IPS DF 6.9 (cell line): ENCODE measurements at regions not wholly inside any gene's neighbourhood (a gene's known extent, or its start where the extent isn't known, plus 50 kb on each side); places are given as distances from the start of the nearest gene placed in this dataset.

ENCODE experiments used
- DNase-seq: peaks from one replicate; pipeline ENCODE4 v3.0.0-alpha.2; 2013; ENCODE audit warnings: low read depth, low spot score
- H3K27ac ChIP-seq: one replicate; pipeline ENCODE4 v1.5.1; 2013; ENCODE audit warnings: low read length, control low read depth
- H3K27me3 ChIP-seq: 2 replicates; pipeline ENCODE4 v1.6.1; 2013; ENCODE audit warnings: mild to moderate bottlenecking, low read length; ENCODE audit not compliant: control insufficient read depth, insufficient read depth
- H3K36me3 ChIP-seq: 2 replicates; pipeline ENCODE4 v1.6.1; 2013; ENCODE audit warnings: low read length; ENCODE audit not compliant: control insufficient read depth, insufficient read depth
- H3K4me1 ChIP-seq: 2 replicates; pipeline ENCODE4 v1.6.1; 2013; ENCODE audit warnings: low read length; ENCODE audit not compliant: control insufficient read depth, insufficient read depth
- H3K4me3 ChIP-seq: 2 replicates; pipeline ENCODE4 v1.5.1; 2013; ENCODE audit warnings: mild to moderate bottlenecking, low read length
- H3K9me3 ChIP-seq: 2 replicates; pipeline ENCODE4 v1.6.1; 2013; ENCODE audit warnings: low read length, inconsistent platforms; ENCODE audit not compliant: control insufficient read depth, insufficient read depth
- WGBS: extraction: QIAGEN DNeasy Blood & Tissue Kit; methylation state at CpG from one replicate; pipeline ENCODE4 v1.1.7; 2013; ENCODE audit warnings: mixed read lengths, missing lambda C conversion rate; ENCODE audit not compliant: insufficient read length, insufficient coverage; 5-methylcytosine and 5-hydroxymethylcytosine counted together

- Histone ChIP-seq H3K36me3 (no peaks in the 10 kb centered on the region), H3K4me1 (no peaks in the 10 kb centered on the region; the same call in 1 of the 2 replicates), H3K9me3 (no peaks in the 10 kb centered on the region), H3K27ac (no peak overlapping the region), H3K4me3 (no peak overlapping the region), H3K27me3 (no peaks in the 10 kb centered on the region)
- DNase-seq = no peak
Observed at GRCh38 chr7:12517451-12517850, 53.1 kb upstream of the SCIN start.

- Histone ChIP-seq H3K27ac (no peak overlapping the region), H3K36me3 (no peaks in the 10 kb centered on the region), H3K4me1 (no peaks in the 10 kb centered on the region; the same call in 1 of the 2 replicates), H3K4me3 (no peak overlapping the region), H3K9me3 (no peaks in the 10 kb centered on the region), H3K27me3 (no peaks in the 10 kb centered on the region)
- DNase-seq = no peak
- WGBS = no CpG with 5 or more reads among the region's 2 CpGs
Observed at GRCh38 chr7:12518920-12519681, 51.4 kb upstream of the SCIN start.

- no CpG with 5 or more reads among the region's 1 CpG for WGBS
- H3K4me3 ChIP-seq = no peak overlapping the region
- no peak for DNase-seq
- H3K9me3 ChIP-seq = no peaks in the 10 kb centered on the region
- no peaks in the 10 kb centered on the region for H3K36me3 ChIP-seq
- no peaks in the 10 kb centered on the region; the same call in 1 of the 2 replicates for H3K4me1 ChIP-seq
- H3K27ac ChIP-seq = no peak overlapping the region
- no peaks in the 10 kb centered on the region for H3K27me3 ChIP-seq
Observed at GRCh38 chr7:12519682-12520009, 50.9 kb upstream of the SCIN start.
